Mesodermal cell (in vitro differentiated cells): ENCODE measurements at regions not wholly inside any gene's neighbourhood (a gene's known extent, or its start where the extent isn't known, plus 50 kb on each side); places are given as distances from the start of the nearest gene placed in this dataset.

Source experiments
- H3K27ac ChIP-seq: 2 replicates; pipeline ENCODE4 v1.7.0; 2013; ENCODE audit warnings: mild to moderate bottlenecking, low read depth, low read length, moderate library complexity; ENCODE audit not compliant: severe bottlenecking
- H3K36me3 ChIP-seq: 2 replicates; pipeline ENCODE4 v1.7.1; 2013; ENCODE audit warnings: mild to moderate bottlenecking, low read length, moderate library complexity; ENCODE audit not compliant: control insufficient read depth, insufficient read depth
- H3K4me1 ChIP-seq: one replicate; pipeline ENCODE4 v1.7.1; 2013; ENCODE audit warnings: mild to moderate bottlenecking, low read length; ENCODE audit not compliant: insufficient read depth, control insufficient read depth, poor library complexity, severe bottlenecking
- H3K4me3 ChIP-seq: 2 replicates; pipeline ENCODE4 v1.7.0; 2013; ENCODE audit warnings: low read length, control low read depth, mild to moderate bottlenecking; ENCODE audit not compliant: insufficient read depth, poor library complexity, severe bottlenecking; ENCODE audit errors: extremely low read depth
- H3K9me3 ChIP-seq: 2 replicates; pipeline ENCODE4 v1.7.1; 2013; ENCODE audit warnings: mild to moderate bottlenecking, low read length, moderate library complexity; ENCODE audit not compliant: control insufficient read depth
- WGBS, 2 experiments: methylation state at CpG; one replicate each; pipeline ENCODE4 v1.1.5; 2013; ENCODE audit warnings: missing lambda C conversion rate in 2 of 2; ENCODE audit not compliant: insufficient coverage in 2 of 2; 5-methylcytosine and 5-hydroxymethylcytosine counted together

GRCh38 chr11:116506263-116506825 lies 266.4 kb downstream of the BUD13 start:
- no peak overlapping the region for H3K27ac ChIP-seq
- no peaks in the 10 kb centered on the region for H3K36me3 ChIP-seq
- 82 to 86% methylated on average over 3 to 4 of the region's 6 CpGs for WGBS, 2 experiments
- H3K9me3 ChIP-seq = no peaks in the 10 kb centered on the region
- H3K4me3 ChIP-seq = no peak overlapping the region
- no peaks in the 10 kb centered on the region for H3K4me1 ChIP-seq

GRCh38 chr11:116505298-116506262 lies 267.2 kb downstream of the BUD13 start:
- H3K27ac ChIP-seq = no peak overlapping the region

GRCh38 chr11:116504541-116505297 lies 268.1 kb downstream of the BUD13 start:
- no peak overlapping the region for H3K4me3 ChIP-seq
- no peaks in the 10 kb centered on the region for H3K9me3 ChIP-seq
- H3K4me1 ChIP-seq = no peaks in the 10 kb centered on the region
- H3K27ac ChIP-seq = no peak overlapping the region
- 75 to 79% methylated on average over 9 to 13 of the region's 15 CpGs for WGBS, 2 experiments
- no peaks in the 10 kb centered on the region for H3K36me3 ChIP-seq

More at GRCh38 chr11:116505298-116506262, 267.2 kb downstream of the BUD13 start:
- no peaks in the 10 kb centered on the region for H3K4me1 ChIP-seq
- 81 to 88% methylated on average over 6 to 7 of the region's 12 CpGs for WGBS, 2 experiments
- H3K9me3 ChIP-seq = no peaks in the 10 kb centered on the region
- no peaks in the 10 kb centered on the region for H3K36me3 ChIP-seq
- no peak overlapping the region for H3K4me3 ChIP-seq

- 95 to 98% methylated on average over 7 to 9 of the region's 10 CpGs for WGBS, 2 experiments
- H3K4me1 ChIP-seq = no peaks in the 10 kb centered on the region
Observed at GRCh38 chr11:116503216-116504160, 269.3 kb downstream of the BUD13 start.

DNA sequence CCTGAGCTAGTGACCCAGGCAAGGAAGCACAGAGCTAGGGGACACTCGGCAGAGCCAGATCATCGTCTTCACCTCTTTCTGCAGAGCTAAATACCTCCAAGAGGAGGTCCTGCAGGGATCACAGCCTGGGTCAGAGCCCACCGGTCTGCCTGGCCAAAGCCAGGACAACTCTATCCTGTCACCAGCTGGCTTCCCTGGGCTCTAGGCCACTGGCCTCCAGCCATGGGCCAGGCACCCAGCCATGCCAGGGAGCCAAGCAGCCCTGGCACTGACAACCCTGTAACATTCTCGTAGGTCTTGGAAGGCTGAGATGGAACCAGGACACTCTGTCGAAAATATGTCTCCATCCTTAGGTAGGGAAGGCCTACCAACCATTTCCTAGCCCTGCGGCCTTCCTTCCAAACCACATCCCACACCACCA lies 270.1 kb downstream of the BUD13 start:
- Histone ChIP-seq H3K36me3 (no peaks in the 10 kb centered on the region), H3K9me3 (no peaks in the 10 kb centered on the region), H3K4me3 (no peak overlapping the region), H3K27ac (no peak overlapping the region), H3K4me1 (no peaks in the 10 kb centered on the region)
- WGBS, 2 experiments = 84 to 91% methylated on average over 5 to 6 of the region's 6 CpGs

More at GRCh38 chr11:116503216-116504160, 269.3 kb downstream of the BUD13 start:
- no peak overlapping the region for H3K27ac ChIP-seq
- no peaks in the 10 kb centered on the region for H3K9me3 ChIP-seq
- no peak overlapping the region for H3K4me3 ChIP-seq
- no peaks in the 10 kb centered on the region for H3K36me3 ChIP-seq

DNA sequence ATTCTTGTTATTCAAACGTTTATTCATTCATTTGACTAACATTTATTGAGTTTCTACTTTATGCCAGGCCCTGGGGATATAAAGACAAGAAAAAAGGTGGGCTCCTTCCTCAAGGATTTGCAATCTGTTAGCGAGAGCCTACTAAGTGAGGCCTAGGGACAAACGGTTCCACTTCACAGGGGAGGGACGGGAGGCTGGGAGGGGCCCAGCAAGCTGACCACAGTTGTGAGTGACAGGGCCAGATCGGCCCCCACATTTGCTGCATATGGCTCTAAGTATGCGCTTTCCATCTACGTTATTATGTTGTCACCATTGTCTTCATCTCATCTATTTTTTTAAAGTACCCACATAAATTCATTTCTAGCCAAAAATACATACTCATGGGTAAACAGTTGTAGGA lies 271.1 kb downstream of the BUD13 start:
- Histone ChIP-seq H3K36me3 (no peaks in the 10 kb centered on the region), H3K9me3 (no peaks in the 10 kb centered on the region), H3K27ac (no peak overlapping the region), H3K4me1 (no peaks in the 10 kb centered on the region), H3K4me3 (no peak overlapping the region)
- WGBS, 2 experiments = 48 to 64% methylated on average over 6 of the region's 7 CpGs

DNA sequence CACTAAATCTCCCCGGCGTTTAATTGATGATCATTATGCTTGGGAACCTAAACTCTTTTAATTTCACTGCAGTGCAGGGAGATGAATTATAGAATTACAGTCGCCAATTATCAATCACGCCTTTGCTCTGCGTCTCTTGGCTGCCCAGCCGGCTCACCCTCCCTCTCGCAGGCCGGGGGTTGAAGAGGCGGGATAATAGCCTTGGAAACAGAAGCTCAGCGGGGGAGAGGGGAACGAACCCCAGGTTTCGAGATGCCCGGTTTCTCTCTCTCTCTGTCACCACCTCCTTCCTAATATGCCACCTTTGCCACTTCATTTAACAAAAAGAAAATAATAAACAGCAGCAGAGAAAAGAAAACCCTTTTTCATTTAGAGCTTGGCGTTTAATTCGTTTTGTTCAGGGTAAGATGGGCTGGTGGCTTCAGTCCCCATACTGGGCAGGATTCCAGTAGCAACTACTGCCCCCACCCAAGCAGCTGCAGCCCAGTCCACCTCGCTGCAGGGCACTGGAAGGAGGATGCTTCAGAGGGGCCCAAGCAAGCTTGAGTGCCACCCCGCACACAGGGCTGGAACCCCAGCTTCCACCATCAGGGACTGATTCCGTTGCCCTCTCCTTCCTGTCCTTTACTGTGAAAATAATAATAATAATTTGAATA lies 271.7 kb downstream of the BUD13 start:
- no peaks in the 10 kb centered on the region for H3K4me1 ChIP-seq
- 19 to 27% methylated on average over 2 to 7 of the region's 18 CpGs for WGBS, 2 experiments
- no peak overlapping the region for H3K27ac ChIP-seq

DNA sequence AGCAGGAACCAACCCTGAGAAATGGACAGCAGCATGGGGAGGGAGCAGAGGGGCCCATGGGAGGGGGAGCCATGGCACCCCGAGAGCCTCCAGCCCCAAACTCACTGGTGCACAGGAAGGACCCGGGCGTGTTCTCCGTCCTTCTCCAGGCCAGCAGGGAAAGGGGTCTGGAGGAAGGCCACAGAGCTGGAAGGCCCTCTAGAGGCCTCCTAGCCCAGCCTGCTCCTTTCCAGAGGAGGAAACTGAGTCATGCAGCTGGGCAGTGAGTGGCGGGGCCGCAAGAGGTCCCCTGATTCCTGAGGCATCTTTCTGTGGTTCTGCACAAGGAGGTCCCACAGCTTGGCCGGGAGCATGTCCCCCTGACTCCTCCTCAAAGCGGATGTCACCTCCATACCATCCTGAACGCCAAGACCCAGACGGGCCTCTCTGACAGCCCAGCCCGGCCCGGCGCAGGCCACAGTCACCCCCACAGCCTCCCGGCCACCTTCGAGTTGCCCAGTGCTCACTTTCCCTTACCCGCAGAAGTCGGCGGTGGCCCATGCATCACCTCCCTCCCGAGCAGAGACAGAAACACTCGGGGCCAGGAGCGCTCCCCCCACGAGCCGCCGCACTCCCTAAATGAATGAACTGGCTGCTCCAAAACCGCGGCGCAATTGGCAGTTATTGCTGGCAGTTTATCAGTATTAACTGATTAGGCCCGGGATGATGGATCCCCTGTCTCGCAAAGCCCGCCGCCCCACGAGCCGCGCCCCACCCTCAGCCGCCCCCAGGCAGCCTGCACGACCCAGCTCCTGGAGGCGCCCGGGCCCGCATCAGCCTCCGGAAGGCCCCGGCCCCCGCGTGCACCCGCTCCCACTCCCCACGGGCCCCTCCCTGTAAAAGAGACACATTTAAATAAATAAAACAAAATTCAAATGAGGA lies 272.5 kb downstream of the BUD13 start:
- no peak overlapping the region for H3K27ac ChIP-seq
- H3K4me1 ChIP-seq = no peaks in the 10 kb centered on the region
- H3K9me3 ChIP-seq = no peaks in the 10 kb centered on the region
- no peak overlapping the region for H3K4me3 ChIP-seq
- 64 to 76% methylated on average over 28 to 29 of the region's 45 CpGs for WGBS, 2 experiments
- H3K36me3 ChIP-seq = no peaks in the 10 kb centered on the region

More for the DNA sequence above, 271.7 kb downstream of the BUD13 start:
- H3K36me3 ChIP-seq = no peaks in the 10 kb centered on the region
- no peak overlapping the region for H3K4me3 ChIP-seq
- H3K9me3 ChIP-seq = no peaks in the 10 kb centered on the region

- 10 to 14% methylated on average over 14 to 15 of the region's 17 CpGs for WGBS, 2 experiments
- H3K4me3 ChIP-seq = no peak overlapping the region
Observed at GRCh38 chr11:116499396-116500003, 273.3 kb downstream of the BUD13 start.

More at GRCh38 chr11:116499396-116500003, 273.3 kb downstream of the BUD13 start:
- H3K27ac ChIP-seq = no peak overlapping the region
- H3K4me1 ChIP-seq = no peaks in the 10 kb centered on the region
- no peaks in the 10 kb centered on the region for H3K9me3 ChIP-seq
- H3K36me3 ChIP-seq = no peaks in the 10 kb centered on the region
